ENCODE measurements at regions not wholly inside any gene's neighbourhood (a gene's known extent, or its start where the extent isn't known, plus 50 kb on each side); places are given as distances from the start of the nearest gene placed in this dataset.

DNA sequence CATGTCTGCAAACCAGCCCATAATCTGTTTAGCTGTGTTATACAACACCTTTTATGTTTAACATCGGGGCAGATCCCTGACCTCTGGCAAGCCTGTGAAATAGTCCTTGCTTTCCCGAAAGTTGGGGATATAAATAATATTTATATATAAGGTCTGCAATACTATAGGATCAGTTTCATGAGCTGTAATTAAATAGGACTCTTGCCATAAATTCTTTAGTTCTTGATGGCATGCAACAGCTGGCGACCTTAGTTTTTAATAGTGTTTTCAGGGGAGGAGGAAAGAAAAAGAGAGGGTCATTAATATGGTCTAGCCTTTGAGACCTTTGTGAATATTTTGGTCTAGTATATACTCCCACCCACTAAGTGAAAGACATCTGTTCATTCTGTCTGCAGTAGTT, 166.5 kb downstream of the MTX2 start:
- Histone ChIP-seq H3K4me1 (ENCODE audit: control insufficient read depth, insufficient read depth, low read length) (no peaks in the 10 kb centered on the region), H3K4me3 (ENCODE audit: low read length) (no peak overlapping the region), H3K27me3 (ENCODE audit: control insufficient read depth, insufficient read depth, low read length) (no peaks in the 10 kb centered on the region), H3K27ac (ENCODE audit: low read length) (no peak overlapping the region), H3K9me3 (ENCODE audit: control insufficient read depth, insufficient read depth, low read length) (peaks cover 3% of the 10 kb centered on the region), H3K36me3 (ENCODE audit: control insufficient read depth, insufficient read depth, low read length) (no peaks in the 10 kb centered on the region)
- TF ChIP-seq, protein P1, sequence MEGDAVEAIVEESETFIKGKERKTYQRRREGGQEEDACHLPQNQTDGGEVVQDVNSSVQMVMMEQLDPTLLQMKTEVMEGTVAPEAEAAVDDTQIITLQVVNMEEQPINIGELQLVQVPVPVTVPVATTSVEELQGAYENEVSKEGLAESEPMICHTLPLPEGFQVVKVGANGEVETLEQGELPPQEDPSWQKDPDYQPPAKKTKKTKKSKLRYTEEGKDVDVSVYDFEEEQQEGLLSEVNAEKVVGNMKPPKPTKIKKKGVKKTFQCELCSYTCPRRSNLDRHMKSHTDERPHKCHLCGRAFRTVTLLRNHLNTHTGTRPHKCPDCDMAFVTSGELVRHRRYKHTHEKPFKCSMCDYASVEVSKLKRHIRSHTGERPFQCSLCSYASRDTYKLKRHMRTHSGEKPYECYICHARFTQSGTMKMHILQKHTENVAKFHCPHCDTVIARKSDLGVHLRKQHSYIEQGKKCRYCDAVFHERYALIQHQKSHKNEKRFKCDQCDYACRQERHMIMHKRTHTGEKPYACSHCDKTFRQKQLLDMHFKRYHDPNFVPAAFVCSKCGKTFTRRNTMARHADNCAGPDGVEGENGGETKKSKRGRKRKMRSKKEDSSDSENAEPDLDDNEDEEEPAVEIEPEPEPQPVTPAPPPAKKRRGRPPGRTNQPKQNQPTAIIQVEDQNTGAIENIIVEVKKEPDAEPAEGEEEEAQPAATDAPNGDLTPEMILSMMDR (IDR thresholded peaks at IDR 0.05): no peak
- 100% methylated on average over 1 of the region's 3 CpGs for WGBS (ENCODE audit: insufficient coverage)
- Mint-ChIP-seq H3K27ac (no peak overlapping the region), H3K27me3 (ENCODE audit: low read depth in 2 of 2) (peaks cover 20 to 30% of the 10 kb centered on the region in 2 donors), H3K36me3 (no peaks in the 10 kb centered on the region), H3K4me1 (no peaks in the 10 kb centered on the region), H3K9me3 (peaks cover 2 to 3% of the 10 kb centered on the region in 2 donors), H3K4me3 (no peak overlapping the region)
- intact Hi-C loops (cut with micrococcal nuclease): no loop called here
- DNase-seq: no peak
- no peak for ATAC-seq

DNA sequence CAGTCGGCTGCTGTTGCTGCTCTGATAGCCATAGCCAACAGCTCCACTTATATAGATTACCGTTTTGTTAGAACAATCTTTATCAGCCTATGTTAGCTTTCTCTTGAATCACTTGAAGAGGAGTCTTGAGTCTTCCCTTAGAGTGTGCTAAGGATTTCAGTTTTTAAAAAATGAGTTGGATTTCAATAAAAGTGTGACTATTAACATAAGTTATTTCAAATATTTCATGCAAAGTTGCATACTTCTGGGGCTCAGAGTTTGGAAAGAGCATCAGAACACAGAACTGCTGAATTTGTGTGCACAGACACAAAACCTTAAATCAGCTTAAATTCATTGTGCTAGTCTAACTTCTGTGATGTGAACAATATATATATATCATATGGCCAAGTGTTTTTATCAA, 174.7 kb downstream of the MTX2 start:
- Mint-ChIP-seq H3K4me1 (no peaks in the 10 kb centered on the region), H3K9me3 (no peaks in the 10 kb centered on the region)
- WGBS (ENCODE audit: insufficient coverage): 90% methylated on average over 2 of the region's 2 CpGs

DNA sequence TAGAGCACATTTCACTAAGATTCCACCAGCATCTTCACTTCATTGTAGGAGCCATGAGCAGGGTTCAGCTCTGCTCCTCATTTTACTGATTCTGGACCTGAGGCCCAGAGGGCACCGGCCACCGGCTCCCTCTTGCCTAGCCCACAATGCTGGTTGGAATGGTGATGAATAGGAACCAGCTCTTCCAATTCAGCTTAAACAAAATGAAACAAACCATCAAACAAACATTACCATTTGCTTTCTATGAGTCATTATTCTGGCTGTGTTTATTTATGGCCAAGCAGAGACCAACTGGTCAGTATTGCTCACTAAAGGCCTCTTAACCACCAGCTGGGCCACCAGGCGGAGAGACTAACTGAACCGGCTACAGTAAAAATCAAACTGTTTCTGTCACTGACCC, 176.7 kb downstream of the MTX2 start:
- H3K27ac Mint-ChIP-seq: no peak overlapping the region

More for the DNA sequence above, 174.7 kb downstream of the MTX2 start:
- no peak for DNase-seq
- H3K27me3 Mint-ChIP-seq (ENCODE audit: low read depth in 2 of 2): peaks cover 7 to 12% of the 10 kb centered on the region in 2 donors
- no peaks in the 10 kb centered on the region for H3K36me3 Mint-ChIP-seq
- H3K4me1 ChIP-seq (ENCODE audit: control insufficient read depth, insufficient read depth, low read length): no peaks in the 10 kb centered on the region
- H3K9me3 ChIP-seq (ENCODE audit: control insufficient read depth, insufficient read depth, low read length): no peaks in the 10 kb centered on the region
- no peaks in the 10 kb centered on the region for H3K27me3 ChIP-seq (ENCODE audit: control insufficient read depth, insufficient read depth, low read length)
- intact Hi-C loops (cut with micrococcal nuclease): no loop called here
- H3K27ac ChIP-seq (ENCODE audit: low read length): no peak overlapping the region
- H3K27ac Mint-ChIP-seq: no peak overlapping the region
- no peak overlapping the region for H3K4me3 ChIP-seq (ENCODE audit: low read length)
- H3K4me3 Mint-ChIP-seq: no peak overlapping the region
- TF ChIP-seq, protein P1 (IDR thresholded peaks at IDR 0.05): no peak
- H3K36me3 ChIP-seq (ENCODE audit: control insufficient read depth, insufficient read depth, low read length): no peaks in the 10 kb centered on the region
- no peak for ATAC-seq

More for the DNA sequence above, 176.7 kb downstream of the MTX2 start:
- Histone ChIP-seq H3K36me3 (ENCODE audit: control insufficient read depth, insufficient read depth, low read length) (no peaks in the 10 kb centered on the region), H3K27ac (ENCODE audit: low read length) (no peak overlapping the region), H3K4me1 (ENCODE audit: control insufficient read depth, insufficient read depth, low read length) (no peaks in the 10 kb centered on the region), H3K9me3 (ENCODE audit: control insufficient read depth, insufficient read depth, low read length) (no peaks in the 10 kb centered on the region), H3K27me3 (ENCODE audit: control insufficient read depth, insufficient read depth, low read length) (no peaks in the 10 kb centered on the region), H3K4me3 (ENCODE audit: low read length) (no peak overlapping the region)
- no peak for ATAC-seq
- Mint-ChIP-seq H3K9me3 (no peaks in the 10 kb centered on the region), H3K4me1 (no peaks in the 10 kb centered on the region), H3K27me3 (ENCODE audit: low read depth in 2 of 2) (peaks cover 2 to 7% of the 10 kb centered on the region in 2 donors), H3K36me3 (no peaks in the 10 kb centered on the region), H3K4me3 (no peak overlapping the region)
- TF ChIP-seq, protein P1 (IDR thresholded peaks at IDR 0.05): no peak
- 100% methylated on average over 2 of the region's 4 CpGs for WGBS (ENCODE audit: insufficient coverage)
- intact Hi-C loops (cut with micrococcal nuclease): no loop called here
- no peak for DNase-seq

All from natural killer cell (primary cell).